GM20431 (cell line): ENCODE measurements at regions not wholly inside any gene's neighbourhood (a gene's known extent, or its start where the extent isn't known, plus 50 kb on each side); places are given as distances from the start of the nearest gene placed in this dataset.

Experiments
- in situ Hi-C: fragments of 300-500 bp; cut with MseI, MboI; formaldehyde crosslinking; loops from one replicate; pipeline ENCODE4 v1.15.0; 2020; ENCODE audit warnings: low sequenced_read_pairs; ENCODE audit not compliant: unreplicated experiment

- in situ Hi-C loops: no loop called here
Observed at GRCh38 chr9:82519332-82519731, 530.8 kb downstream of the SPATA31D1 start.

- in situ Hi-C loops: no loop called here
Observed at GRCh38 chr9:82524407-82524806, 535.8 kb downstream of the SPATA31D1 start.

GRCh38 chr9:82526577-82526976 lies 536.4 kb downstream of the RASEF start:
- in situ Hi-C loops: no loop called here

- in situ Hi-C loops: no loop called here
Observed at GRCh38 chr9:82531795-82532194, 531.1 kb downstream of the RASEF start.

- in situ Hi-C loops: no loop called here
Observed at GRCh38 chr9:82532504-82533180, 530.3 kb downstream of the RASEF start.

GRCh38 chr9:82535432-82535998 lies 527.4 kb downstream of the RASEF start:
- in situ Hi-C loops: no loop called here

GRCh38 chr9:82538634-82539033 lies 524.3 kb downstream of the RASEF start:
- in situ Hi-C loops: no loop called here

- in situ Hi-C loops: no loop called here
Observed at GRCh38 chr9:82539146-82539545, 523.8 kb downstream of the RASEF start.

GRCh38 chr9:82539856-82540579 lies 522.9 kb downstream of the RASEF start:
- in situ Hi-C loops: no loop called here

- in situ Hi-C loops: no loop called here
Observed at GRCh38 chr9:82543726-82544125, 519.2 kb downstream of the RASEF start.

- in situ Hi-C loops: no loop called here
Observed at GRCh38 chr9:82546136-82546535, 516.8 kb downstream of the RASEF start.

GRCh38 chr9:82547995-82548394 lies 514.9 kb downstream of the RASEF start:
- in situ Hi-C loops: no loop called here

GRCh38 chr9:82549174-82549821 lies 513.6 kb downstream of the RASEF start:
- in situ Hi-C loops: no loop called here

GRCh38 chr9:82552784-82553183 lies 510.2 kb downstream of the RASEF start:
- in situ Hi-C loops: no loop called here

GRCh38 chr9:82553654-82554366 lies 509.1 kb downstream of the RASEF start:
- in situ Hi-C loops: no loop called here

GRCh38 chr9:82554381-82554780 lies 508.6 kb downstream of the RASEF start:
- in situ Hi-C loops: no loop called here

- in situ Hi-C loops: no loop called here
Observed at GRCh38 chr9:82555031-82555430, 507.9 kb downstream of the RASEF start.

- in situ Hi-C loops: no loop called here
Observed at GRCh38 chr9:82555431-82556051, 507.4 kb downstream of the RASEF start.

- in situ Hi-C loops: no loop called here
Observed at GRCh38 chr9:82558346-82558745, 504.6 kb downstream of the RASEF start.
